H1 (cell line): ENCODE measurements at regions not wholly inside any gene's neighbourhood (a gene's known extent, or its start where the extent isn't known, plus 50 kb on each side); places are given as distances from the start of the nearest gene placed in this dataset.

Experiments
- CTBP2 ChIP-seq: IDR thresholded peaks from 2 replicates; pipeline ENCODE4 v1.7.0; 2011; ENCODE audit warnings: borderline replicate concordance, mild to moderate bottlenecking, moderate library complexity, mixed read lengths, low read length; ENCODE audit not compliant: insufficient read depth, insufficient read length
- JUN ChIP-seq: IDR thresholded peaks from 2 replicates; pipeline ENCODE4 v1.6.1; 2011; ENCODE audit warnings: low read depth, mild to moderate bottlenecking, improper control_type of control experiment, low read length
- SIX5 ChIP-seq: IDR thresholded peaks from 2 replicates; pipeline ENCODE4 v1.6.1; 2011; ENCODE audit warnings: mild to moderate bottlenecking, low read depth, low read length
- TF ChIP-seq, protein P1 (sequence below): IDR thresholded peaks from 2 replicates; pipeline ENCODE4 v1.6.1; 2012; ENCODE audit warnings: inconsistent platforms

DNA sequence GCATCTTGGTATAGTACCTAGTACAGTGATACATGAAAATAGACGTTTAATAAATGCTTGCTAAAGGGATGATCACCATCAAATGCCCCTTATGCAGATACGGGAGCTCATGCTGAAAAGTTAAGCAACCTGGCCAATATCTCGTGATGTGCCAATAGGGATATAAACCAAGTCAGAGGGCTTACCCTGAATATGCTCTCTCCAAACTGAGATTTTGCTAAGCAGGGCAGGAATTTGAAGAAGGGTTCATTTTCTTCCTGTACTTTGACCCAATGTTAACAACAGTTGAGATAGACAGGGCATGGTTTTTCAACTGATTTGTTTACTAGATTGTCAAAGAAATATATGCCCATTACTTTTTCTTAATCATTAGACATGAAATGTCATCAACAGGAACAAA, 219.3 kb upstream of the PREP start (continued):
- TF ChIP-seq JUN (no peak), SIX5 (no peak), CTBP2 (no peak)
- TF ChIP-seq, protein P1, sequence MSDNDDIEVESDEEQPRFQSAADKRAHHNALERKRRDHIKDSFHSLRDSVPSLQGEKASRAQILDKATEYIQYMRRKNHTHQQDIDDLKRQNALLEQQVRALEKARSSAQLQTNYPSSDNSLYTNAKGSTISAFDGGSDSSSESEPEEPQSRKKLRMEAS, result no peak
